Activated T-helper 1 cell treated with anti-CD3 and anti-CD28 coated beads, Interleukin-12 subunit alpha, Interleukin-12 subunit beta, Interleukin-2, Interleukin-4 antibody, amounts not matched to agents 30 ng/mL and 10 ng/mL and 1 ng/mL, durations not matched to agents 14 hours and 24 hours and 36 hours (primary cell): ENCODE measurements at regions not wholly inside any gene's neighbourhood (a gene's known extent, or its start where the extent isn't known, plus 50 kb on each side); places are given as distances from the start of the nearest gene placed in this dataset.
"Not testable (repeated sequence)": the region's sequence is repeated elsewhere in the genome, so short reads cannot be mapped to it uniquely, and the experiment has no call there.

Source experiments
- DNase-seq: peaks from one replicate; pipeline ENCODE4 v3.0.0; 2021; ENCODE audit warnings: low spot score
- H3K27ac Mint-ChIP-seq: one replicate; pipeline ENCODE4 v1.8.0; 2021; ENCODE audit warnings: mild to moderate bottlenecking, mixed read lengths
- H3K27me3 Mint-ChIP-seq: one replicate; pipeline ENCODE4 v1.8.0; 2022; ENCODE audit warnings: mild to moderate bottlenecking, moderate library complexity, mixed read lengths; ENCODE audit not compliant: insufficient read depth
- H3K36me3 Mint-ChIP-seq: one replicate; pipeline ENCODE4 v1.8.0; 2021; ENCODE audit warnings: low read depth, mixed read lengths
- H3K4me1 Mint-ChIP-seq: one replicate; pipeline ENCODE4 v1.8.0; 2021; ENCODE audit warnings: low read depth, mixed read lengths
- H3K4me3 Mint-ChIP-seq: one replicate; pipeline ENCODE4 v1.8.0; 2021; ENCODE audit warnings: mild to moderate bottlenecking, moderate library complexity, mixed read lengths
- H3K9me3 Mint-ChIP-seq: one replicate; pipeline ENCODE4 v1.8.0; 2021; ENCODE audit warnings: mixed read lengths
- intact Hi-C: fragments of 100-400 bp; cut with micrococcal nuclease; formaldehyde crosslinking; loops from one replicate; pipeline ENCODE4 v1.15.1; 2024

GRCh38 chr11:98657711-98658110 lies 363.0 kb upstream of the CNTN5 start:
- Mint-ChIP-seq H3K27me3 (no peaks in the 10 kb centered on the region), H3K4me1 (no peaks in the 10 kb centered on the region), H3K27ac (no peak overlapping the region), H3K4me3 (no peak overlapping the region), H3K36me3 (no peaks in the 10 kb centered on the region), H3K9me3 (peaks cover 9% of the 10 kb centered on the region)
- intact Hi-C loops = no loop called here
- no peak for DNase-seq

GRCh38 chr11:98659431-98659830 lies 361.3 kb upstream of the CNTN5 start:
- Mint-ChIP-seq H3K4me3 (no peak overlapping the region), H3K4me1 (no peaks in the 10 kb centered on the region), H3K27ac (no peak overlapping the region), H3K9me3 (peaks cover 9% of the 10 kb centered on the region), H3K36me3 (no peaks in the 10 kb centered on the region), H3K27me3 (no peaks in the 10 kb centered on the region)
- no peak for DNase-seq
- intact Hi-C loops = no loop called here

GRCh38 chr11:98674390-98674789 lies 346.4 kb upstream of the CNTN5 start:
- no peak for DNase-seq
- no peaks in the 10 kb centered on the region for H3K27me3 Mint-ChIP-seq
- no peak overlapping the region for H3K4me3 Mint-ChIP-seq
- no peak overlapping the region for H3K27ac Mint-ChIP-seq
- intact Hi-C loops = no loop called here
- H3K4me1 Mint-ChIP-seq = no peaks in the 10 kb centered on the region
- H3K9me3 Mint-ChIP-seq = peaks cover 17% of the 10 kb centered on the region
- H3K36me3 Mint-ChIP-seq = no peaks in the 10 kb centered on the region

GRCh38 chr11:98679673-98680072 lies 341.1 kb upstream of the CNTN5 start:
- Mint-ChIP-seq H3K27me3 (no peaks in the 10 kb centered on the region), H3K36me3 (no peaks in the 10 kb centered on the region), H3K4me3 (no peak overlapping the region), H3K4me1 (no peaks in the 10 kb centered on the region), H3K27ac (no peak overlapping the region), H3K9me3 (peaks cover 20% of the 10 kb centered on the region)
- intact Hi-C loops = no loop called here
- DNase-seq = no peak

GRCh38 chr11:98701541-98701940 lies 319.2 kb upstream of the CNTN5 start:
- no peak for DNase-seq
- Mint-ChIP-seq H3K27ac (no peak overlapping the region), H3K9me3 (peaks cover 19% of the 10 kb centered on the region), H3K36me3 (no peaks in the 10 kb centered on the region), H3K4me1 (no peaks in the 10 kb centered on the region), H3K27me3 (no peaks in the 10 kb centered on the region), H3K4me3 (no peak overlapping the region)
- intact Hi-C loops = no loop called here

GRCh38 chr11:98703779-98704556 lies 316.8 kb upstream of the CNTN5 start:
- Mint-ChIP-seq H3K4me3 (no peak overlapping the region), H3K27ac (no peak overlapping the region), H3K9me3 (peaks cover 14% of the 10 kb centered on the region), H3K36me3 (no peaks in the 10 kb centered on the region), H3K4me1 (no peaks in the 10 kb centered on the region), H3K27me3 (no peaks in the 10 kb centered on the region)
- DNase-seq = no peak
- intact Hi-C loops = no loop called here

- no peaks in the 10 kb centered on the region for H3K4me1 Mint-ChIP-seq
- no peak for DNase-seq
- no peak overlapping the region for H3K27ac Mint-ChIP-seq
- no peak overlapping the region for H3K4me3 Mint-ChIP-seq
- intact Hi-C loops = no loop called here
- no peaks in the 10 kb centered on the region for H3K36me3 Mint-ChIP-seq
- H3K27me3 Mint-ChIP-seq = no peaks in the 10 kb centered on the region
- peaks cover 21% of the 10 kb centered on the region for H3K9me3 Mint-ChIP-seq
Observed at GRCh38 chr11:98710026-98710425, 310.7 kb upstream of the CNTN5 start.

GRCh38 chr11:98710986-98711385 lies 309.8 kb upstream of the CNTN5 start:
- H3K4me3 Mint-ChIP-seq = no peak overlapping the region
- no peaks in the 10 kb centered on the region for H3K27me3 Mint-ChIP-seq
- DNase-seq = no peak
- intact Hi-C loops = no loop called here
- peaks cover 28% of the 10 kb centered on the region for H3K9me3 Mint-ChIP-seq
- no peaks in the 10 kb centered on the region for H3K36me3 Mint-ChIP-seq
- no peak overlapping the region for H3K27ac Mint-ChIP-seq
- H3K4me1 Mint-ChIP-seq = no peaks in the 10 kb centered on the region

GRCh38 chr11:98720951-98721350 lies 299.8 kb upstream of the CNTN5 start:
- H3K27ac Mint-ChIP-seq = no peak overlapping the region
- no peak overlapping the region for H3K4me3 Mint-ChIP-seq
- no peak for DNase-seq
- intact Hi-C loops = no loop called here
- peaks cover 18% of the 10 kb centered on the region for H3K9me3 Mint-ChIP-seq
- H3K27me3 Mint-ChIP-seq = no peaks in the 10 kb centered on the region
- no peaks in the 10 kb centered on the region for H3K36me3 Mint-ChIP-seq
- H3K4me1 Mint-ChIP-seq = no peaks in the 10 kb centered on the region

- Mint-ChIP-seq H3K36me3 (no peaks in the 10 kb centered on the region), H3K27me3 (no peaks in the 10 kb centered on the region), H3K27ac (no peak overlapping the region), H3K4me1 (no peaks in the 10 kb centered on the region), H3K4me3 (no peak overlapping the region), H3K9me3 (peaks cover 20% of the 10 kb centered on the region)
- no peak for DNase-seq
- intact Hi-C loops = no loop called here
Observed at GRCh38 chr11:98725471-98725870, 295.3 kb upstream of the CNTN5 start.

- no peaks in the 10 kb centered on the region for H3K36me3 Mint-ChIP-seq
- H3K4me3 Mint-ChIP-seq = no peak overlapping the region
- intact Hi-C loops = no loop called here
- no peaks in the 10 kb centered on the region for H3K4me1 Mint-ChIP-seq
- H3K27ac Mint-ChIP-seq = no peak overlapping the region
- no peak for DNase-seq
- peaks cover 20% of the 10 kb centered on the region for H3K9me3 Mint-ChIP-seq
- no peaks in the 10 kb centered on the region for H3K27me3 Mint-ChIP-seq
Observed at GRCh38 chr11:98728421-98728820, 292.3 kb upstream of the CNTN5 start.

- H3K27me3 Mint-ChIP-seq = no peaks in the 10 kb centered on the region
- no peak for DNase-seq
- intact Hi-C loops = no loop called here
- peaks cover 20% of the 10 kb centered on the region for H3K9me3 Mint-ChIP-seq
- H3K4me1 Mint-ChIP-seq = no peaks in the 10 kb centered on the region
- no peak overlapping the region for H3K27ac Mint-ChIP-seq
- H3K4me3 Mint-ChIP-seq = no peak overlapping the region
- no peaks in the 10 kb centered on the region for H3K36me3 Mint-ChIP-seq
Observed at GRCh38 chr11:98729118-98729517, 291.6 kb upstream of the CNTN5 start.

GRCh38 chr11:98732947-98733346 lies 287.8 kb upstream of the CNTN5 start:
- Mint-ChIP-seq H3K9me3 (peaks cover 19% of the 10 kb centered on the region), H3K4me3 (no peak overlapping the region), H3K27ac (no peak overlapping the region), H3K36me3 (no peaks in the 10 kb centered on the region), H3K4me1 (no peaks in the 10 kb centered on the region), H3K27me3 (no peaks in the 10 kb centered on the region)
- intact Hi-C loops = no loop called here
- DNase-seq = no peak

GRCh38 chr11:98733378-98733777 lies 287.4 kb upstream of the CNTN5 start:
- H3K4me1 Mint-ChIP-seq, H3K4me3 Mint-ChIP-seq, intact Hi-C loops, H3K27me3 Mint-ChIP-seq, H3K36me3 Mint-ChIP-seq, DNase-seq, H3K27ac Mint-ChIP-seq: not testable (repeated sequence)
- peaks cover 15% of the 10 kb centered on the region for H3K9me3 Mint-ChIP-seq
